GM21360 (cell line): ENCODE measurements at regions not wholly inside any gene's neighbourhood (a gene's known extent, or its start where the extent isn't known, plus 50 kb on each side); places are given as distances from the start of the nearest gene placed in this dataset.

Experiments
- ATAC-seq: cut with Tn5 transposase; IDR thresholded peaks from one replicate; pipeline ENCODE4 v1.9.1; 2021; ENCODE audit warnings: mild to moderate bottlenecking, moderate library complexity; ENCODE audit not compliant: unreplicated experiment

DNA sequence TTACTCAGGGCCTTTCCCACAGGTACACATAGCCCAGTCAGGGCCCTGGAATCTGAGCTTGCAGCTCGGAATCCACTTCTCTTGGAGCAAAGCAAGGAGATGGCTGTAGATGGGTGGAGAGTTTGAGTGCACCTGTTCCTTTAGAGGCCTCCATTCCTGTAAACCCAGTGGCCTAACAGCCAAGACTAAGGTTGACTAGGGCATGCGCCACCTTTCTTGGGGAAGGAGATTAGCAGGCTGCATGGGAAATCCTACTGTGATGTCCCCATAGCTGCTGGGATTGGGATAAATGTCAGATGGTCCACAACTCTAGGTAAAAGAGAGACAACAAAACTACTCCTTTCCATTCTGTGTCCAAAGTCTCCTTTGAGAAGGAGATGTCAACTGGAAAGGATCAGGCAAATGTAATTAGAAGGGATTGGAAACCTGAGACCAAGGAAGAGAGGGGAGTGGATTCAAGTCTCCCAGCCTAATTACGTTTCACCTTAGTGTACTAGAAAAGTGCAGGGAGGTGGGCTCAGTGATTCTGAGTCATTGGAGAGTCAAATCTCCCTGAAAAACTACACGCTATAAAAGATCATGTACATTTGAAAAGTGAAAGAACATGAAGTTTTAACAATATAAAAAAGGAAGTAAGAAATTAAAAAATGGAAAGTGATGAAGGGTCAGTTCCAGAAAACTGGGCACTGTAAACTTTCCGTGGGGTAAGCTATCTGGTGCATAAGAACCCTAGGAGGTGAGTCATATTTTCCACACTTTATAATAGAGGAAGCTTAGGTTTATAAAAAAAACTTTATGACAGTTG is 104.2 kb downstream of the SEC61B start:
- ATAC-seq: no peak

DNA sequence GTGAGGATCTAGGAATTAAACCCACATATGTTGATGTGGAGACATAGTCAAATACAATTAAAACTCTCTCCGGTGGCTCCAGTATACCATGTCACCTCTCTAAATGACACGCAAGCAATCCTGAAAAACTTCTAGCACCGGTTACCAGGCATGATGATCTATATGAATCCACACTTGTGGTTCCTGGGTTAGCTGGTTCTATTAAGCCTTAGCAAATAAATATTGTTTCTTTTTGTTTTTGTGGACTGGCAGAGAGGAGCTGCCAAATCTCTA is 104.8 kb downstream of the SEC61B start:
- no peak for ATAC-seq

DNA sequence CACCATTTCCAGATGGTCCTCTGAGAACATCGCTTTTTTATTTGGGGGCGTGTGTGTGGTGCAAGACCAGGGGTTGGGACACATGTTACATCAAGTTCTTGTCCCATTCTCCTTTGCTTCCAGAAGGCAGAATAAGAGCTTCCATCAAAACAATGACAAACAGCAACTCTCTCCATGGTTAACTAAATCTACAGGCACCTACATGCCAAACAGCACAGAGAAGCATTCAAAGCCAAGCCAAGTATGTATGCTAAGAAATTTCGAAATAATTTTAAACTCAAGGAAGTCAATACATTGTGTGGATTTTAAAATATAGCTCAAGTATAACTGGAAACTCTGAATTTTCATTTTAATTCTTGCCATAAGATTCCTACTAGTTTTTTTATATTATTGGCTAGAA is 105.6 kb downstream of the SEC61B start:
- ATAC-seq: no peak

DNA sequence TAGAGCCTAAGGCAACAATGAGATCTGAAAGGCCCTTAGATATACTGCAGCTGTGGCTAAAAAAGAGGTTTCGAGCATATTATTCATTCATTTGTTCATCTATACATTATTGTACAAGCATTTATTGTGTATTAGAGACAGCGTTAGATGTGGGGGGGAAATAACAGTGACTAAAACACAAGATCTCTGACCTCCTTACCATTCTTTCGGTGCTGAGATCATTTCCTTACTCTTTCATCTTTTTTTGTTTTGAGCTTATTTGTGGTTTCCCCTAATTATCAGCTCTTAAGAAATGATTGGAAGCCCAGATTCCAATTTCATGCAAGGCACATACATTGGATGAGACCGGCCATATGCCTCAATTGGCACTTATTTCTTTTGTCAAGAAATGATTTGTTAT is 113.2 kb downstream of the SEC61B start:
- ATAC-seq: no peak

DNA sequence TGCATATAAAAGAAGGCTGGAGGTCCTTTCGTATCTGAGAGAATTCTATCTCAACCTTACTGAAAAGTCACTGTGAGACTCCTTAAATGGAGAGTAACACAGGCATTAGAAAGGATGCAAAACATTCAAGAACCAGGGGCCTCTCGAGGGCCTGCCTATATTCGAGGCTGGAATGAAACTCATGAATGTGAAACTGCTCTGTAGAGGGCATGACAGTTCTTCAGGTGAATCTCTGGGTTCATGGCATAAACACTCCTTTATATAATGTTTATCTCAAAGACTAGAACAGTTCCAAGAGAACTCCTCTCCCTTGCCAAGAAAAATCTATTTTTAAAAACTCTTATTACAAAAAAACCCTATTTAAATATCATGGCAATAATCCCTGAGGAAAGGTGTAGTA is 113.9 kb downstream of the SEC61B start:
- ATAC-seq: no peak

DNA sequence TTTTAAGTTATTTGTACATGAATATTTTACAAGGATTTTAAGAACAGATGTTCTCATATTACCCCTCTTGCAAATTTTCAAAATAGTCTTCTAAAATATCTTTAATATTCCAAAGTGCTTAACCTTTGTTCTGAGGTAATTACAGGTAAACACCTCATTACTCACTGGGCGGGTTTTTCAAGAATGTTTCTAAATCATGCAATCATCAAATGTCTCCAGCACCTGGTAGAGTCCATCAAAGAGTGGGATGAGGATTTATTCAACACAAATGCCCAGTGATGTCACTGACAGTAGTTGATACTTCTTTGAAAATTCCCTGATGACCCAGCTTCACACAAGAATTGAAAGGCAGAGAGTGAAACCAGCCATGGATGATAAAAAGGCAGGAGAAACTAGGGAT is 114.4 kb downstream of the SEC61B start:
- ATAC-seq: no peak

DNA sequence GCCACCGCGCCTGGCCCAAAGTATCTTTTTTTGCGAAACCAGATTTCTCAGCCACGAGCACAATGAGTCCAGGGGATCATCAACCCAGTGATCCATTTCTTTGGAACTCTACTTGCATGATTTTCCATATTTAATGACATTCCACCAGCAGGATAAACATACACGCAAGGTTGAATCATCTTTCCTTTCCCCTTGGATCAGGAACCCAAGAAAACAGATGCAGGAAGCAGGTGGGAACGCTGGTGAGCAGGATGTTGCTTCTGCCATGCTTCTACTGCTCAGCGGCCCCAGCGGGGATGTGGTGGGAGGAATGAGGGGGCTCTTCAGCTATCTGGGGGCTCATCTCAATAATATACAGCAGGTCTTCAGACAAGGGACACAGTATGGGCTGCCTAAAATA is 118.2 kb downstream of the SEC61B start:
- no peak for ATAC-seq

DNA sequence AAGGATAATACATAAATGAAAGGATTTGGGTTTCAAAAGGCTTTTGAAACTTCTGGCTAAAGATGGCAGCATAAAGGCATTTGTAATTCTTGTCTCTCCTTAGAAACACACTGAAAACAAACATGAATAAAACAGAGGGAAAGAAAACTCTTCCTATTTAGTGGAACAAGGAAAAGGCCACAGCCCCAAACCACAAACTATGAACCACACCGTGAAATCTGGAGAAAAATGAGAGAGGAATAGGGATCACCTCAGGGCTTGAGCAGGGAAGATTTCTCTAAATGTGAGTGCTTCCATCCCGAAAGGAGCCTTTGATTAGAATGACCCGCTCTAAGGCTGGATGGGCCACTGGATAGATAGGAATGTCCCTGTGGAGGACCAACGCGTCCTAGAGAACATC is 119.6 kb downstream of the SEC61B start:
- ATAC-seq: no peak

DNA sequence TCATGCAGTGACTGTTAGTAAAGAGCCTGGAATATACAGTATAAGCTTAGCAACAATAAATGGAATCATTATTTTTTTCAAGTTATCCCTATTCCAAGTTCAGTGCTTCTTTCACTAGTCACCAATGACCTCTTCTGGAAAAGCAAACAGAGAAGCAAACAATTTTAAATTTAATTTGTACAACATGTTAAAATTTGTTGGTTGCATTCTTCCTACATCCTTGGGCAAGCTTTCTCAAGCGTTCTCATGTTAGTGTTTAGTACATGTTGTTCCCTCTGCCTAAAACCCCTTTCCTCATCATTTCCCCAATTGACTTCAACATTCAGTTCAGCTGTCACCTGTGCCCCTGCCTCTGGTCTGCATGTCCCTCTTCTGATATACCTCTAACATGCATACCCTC is 123.4 kb downstream of the SEC61B start:
- no peak for ATAC-seq

DNA sequence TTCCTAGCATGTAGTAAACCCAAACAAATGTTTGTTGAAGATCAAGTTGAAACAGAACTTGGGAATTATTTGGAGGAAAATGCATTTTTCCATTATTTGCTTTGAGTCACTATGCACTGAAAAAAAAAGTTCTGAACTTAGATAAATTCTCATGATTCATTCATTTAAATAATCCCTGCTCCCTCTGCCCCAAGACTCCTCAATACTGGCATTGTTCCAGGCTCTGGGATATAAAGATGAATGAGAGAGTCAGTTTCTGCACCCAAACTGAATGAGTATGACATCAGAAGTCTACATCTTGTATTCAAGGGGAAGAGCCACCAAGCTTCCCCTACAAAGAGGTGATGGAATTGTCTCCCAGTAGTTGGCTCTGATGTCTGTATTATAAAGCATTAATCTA is 123.9 kb downstream of the SEC61B start:
- ATAC-seq: no peak

DNA sequence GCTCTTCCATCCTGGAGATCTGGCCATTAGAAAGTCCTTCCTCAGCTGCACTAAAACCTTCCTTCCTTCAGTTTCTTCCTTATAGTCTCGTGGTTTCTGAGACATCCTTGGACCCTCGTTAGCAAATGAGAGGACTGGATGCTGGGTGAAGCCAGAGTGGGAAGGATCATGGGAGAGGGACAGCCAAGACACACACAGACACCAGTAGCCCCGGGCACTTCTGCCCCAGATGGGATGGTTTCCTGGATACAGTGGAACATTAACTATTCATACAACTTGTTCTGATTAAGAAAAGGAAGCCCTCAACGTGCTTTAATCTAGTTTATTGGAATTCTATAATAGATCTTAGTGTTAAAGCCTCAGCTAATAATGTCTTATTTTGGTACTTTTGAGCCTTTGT is 125.5 kb downstream of the SEC61B start:
- no peak for ATAC-seq

DNA sequence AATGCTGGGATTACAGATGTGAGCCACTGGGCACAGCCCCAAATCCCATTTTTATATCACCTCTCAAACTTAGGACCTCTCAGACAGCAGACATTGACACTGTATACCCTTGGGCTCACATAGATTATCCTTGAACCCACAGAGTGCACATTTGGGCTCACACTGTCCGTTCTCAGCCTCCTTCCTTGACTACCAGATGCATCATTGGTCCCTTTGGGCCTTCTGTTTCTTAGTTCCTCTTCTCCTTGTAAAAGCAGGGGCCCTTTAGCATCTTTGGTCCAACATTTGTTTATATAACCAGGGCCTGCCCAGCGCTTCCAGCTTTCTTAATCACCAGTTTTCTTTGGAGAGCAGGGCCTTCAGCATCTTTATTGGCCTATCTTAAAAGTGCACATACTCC is 126.2 kb downstream of the SEC61B start:
- ATAC-seq: no peak

DNA sequence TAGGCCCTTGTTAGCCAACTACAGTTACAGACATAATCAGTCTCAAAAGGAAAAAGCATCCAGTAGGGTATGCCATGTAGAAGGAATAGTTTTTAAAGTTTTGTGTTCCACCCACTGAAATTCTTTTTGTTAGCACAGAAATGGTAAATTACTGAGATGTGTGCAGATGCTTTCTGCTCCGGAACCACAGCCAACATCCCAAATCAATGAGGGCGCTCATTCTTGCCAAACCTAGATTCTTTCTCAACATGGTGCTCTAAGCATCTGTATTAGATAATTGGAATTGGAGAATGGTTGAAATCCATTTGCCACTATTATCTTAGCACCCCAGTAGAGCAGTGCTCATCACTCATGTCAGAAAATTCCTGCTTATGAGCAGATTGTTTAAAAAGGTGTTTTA is 127.8 kb downstream of the SEC61B start:
- no peak for ATAC-seq

DNA sequence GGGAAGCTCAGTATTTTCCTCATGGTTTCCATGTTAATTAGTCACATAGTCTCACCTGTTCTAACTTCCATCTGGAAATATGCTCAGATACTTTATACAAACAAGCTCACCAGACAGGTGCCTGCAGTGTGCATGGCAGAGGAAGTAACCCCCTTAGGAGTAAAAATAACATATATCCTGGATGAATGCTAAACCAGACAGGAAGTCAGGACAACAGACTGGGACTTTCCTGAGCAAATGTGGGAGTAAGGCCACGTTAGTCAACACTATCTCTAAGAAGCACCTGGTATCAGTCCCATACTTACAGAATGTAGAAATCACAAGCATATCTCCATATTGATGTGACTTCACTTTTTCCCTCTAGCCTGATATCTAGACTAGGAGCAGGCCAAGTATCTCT is 128.4 kb downstream of the SEC61B start:
- no peak for ATAC-seq

DNA sequence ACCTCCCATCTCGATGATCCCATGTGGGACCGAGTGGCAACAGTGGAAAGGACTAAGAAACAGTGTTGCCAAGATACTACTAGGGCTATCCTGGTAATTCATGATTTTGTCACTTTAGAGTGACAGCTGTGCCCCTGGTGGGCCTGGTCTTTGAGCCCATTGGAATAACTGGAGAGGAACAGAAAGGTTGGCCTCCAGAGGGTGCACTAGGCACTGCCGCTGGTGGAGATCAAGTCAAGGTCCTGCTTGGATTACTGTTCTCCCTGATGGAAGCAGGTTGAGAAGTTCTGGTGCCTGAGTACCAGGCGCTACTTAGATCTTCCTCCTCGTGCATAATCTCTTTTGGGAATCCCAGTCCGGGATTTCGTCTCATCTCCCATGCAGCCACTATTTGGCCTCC is 129.6 kb downstream of the SEC61B start:
- no peak for ATAC-seq

DNA sequence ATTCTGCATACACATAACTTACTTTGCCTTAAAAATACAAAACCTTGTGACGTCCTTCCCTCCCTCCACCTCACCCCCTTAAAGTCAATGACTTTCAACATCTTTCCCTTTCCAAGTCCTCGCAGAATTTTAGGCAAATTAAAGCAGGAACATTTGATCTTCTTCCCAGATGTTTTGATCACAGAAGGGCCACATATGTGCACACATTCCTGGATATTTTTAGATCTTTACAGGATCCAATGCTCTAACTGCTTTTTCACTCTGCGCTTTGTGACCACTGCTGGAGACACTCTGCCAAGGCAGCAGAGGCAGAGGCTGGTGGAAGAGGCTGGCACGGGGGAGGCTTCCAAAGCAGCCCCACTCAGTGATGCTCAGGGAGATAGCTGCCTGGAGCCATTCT is 130.7 kb downstream of the SEC61B start:
- ATAC-seq: no peak

DNA sequence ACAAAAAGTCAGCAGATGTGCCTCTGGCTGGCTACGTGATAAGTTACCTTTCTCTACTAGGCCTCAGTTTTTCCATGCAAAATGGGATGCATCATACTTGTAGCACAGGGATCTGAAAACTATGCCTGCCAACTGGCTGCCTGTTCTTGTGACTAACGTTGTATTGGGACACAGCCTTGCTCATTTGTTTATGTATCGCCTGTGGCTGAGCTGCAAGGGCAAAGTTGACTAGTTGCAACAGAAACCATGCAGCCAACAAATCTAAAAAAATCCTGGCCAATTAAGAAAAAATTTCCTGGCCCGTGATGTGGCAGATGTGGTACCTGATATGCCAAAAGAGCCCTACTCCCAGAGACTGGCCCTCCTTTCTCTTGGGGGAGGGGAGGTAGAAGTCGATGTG is 131.3 kb downstream of the SEC61B start:
- no peak for ATAC-seq

DNA sequence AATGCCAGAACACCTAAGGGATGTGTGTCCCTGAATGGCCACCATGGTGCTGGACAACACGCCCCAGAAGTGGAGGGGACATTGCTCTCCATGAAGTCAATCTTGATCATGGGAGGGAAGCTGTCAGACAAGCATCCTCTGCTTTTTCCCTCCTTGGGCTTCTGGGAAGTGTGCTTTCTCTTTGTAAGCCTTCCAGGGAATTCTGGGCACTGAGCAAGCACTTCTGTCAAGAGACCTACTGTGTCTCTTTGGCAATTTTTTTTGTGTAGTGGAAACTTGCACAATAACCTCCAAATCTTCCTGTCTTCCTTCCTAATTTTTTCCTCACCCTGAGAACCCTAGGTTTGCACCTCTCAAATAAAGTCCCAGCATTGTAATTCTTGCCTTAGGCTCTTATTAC is 132.0 kb downstream of the SEC61B start:
- ATAC-seq: no peak

DNA sequence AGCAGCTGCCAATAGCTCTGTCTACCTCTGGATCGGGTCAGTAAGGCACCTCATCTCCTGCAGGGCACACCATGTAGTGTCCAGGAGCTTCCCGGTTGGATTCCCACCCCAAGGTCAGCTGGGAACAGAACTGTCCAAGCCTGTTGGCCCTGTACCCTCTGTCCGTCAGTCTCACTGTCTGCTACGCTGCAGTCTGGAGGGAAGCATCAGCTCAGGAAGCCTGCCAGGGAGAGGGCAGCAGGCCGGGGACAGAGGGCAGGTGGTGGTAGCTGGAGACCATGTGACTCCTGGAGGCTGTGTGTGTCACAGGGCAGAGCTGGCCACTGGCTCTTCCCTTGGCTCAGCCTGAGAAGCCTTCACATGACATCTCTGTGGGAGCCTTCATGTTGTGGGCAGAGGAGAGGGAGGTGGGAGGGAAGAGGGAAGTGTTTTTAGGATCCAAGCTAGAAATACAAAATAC is 134.5 kb downstream of the SEC61B start:
- no peak for ATAC-seq

DNA sequence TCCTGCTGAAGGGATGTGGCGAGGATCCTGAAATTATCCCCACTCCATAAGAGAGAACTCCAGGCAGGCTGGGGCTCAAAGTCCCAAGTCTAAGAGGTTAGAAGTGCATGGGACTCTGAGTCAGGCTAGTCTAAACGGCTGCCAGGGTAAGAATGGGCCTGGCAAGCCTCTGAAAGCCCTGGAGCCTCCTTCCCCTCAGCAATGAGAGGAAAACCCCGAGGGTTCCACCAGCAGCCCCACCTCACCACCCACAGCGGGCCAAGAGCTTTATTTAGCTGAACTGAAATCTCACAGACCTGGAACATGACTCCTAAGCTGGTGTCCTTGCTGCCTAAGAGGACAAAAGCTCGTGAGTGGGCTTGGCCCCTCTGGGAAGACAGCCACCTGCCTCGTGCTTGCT is 135.5 kb downstream of the SEC61B start:
- no peak for ATAC-seq

DNA sequence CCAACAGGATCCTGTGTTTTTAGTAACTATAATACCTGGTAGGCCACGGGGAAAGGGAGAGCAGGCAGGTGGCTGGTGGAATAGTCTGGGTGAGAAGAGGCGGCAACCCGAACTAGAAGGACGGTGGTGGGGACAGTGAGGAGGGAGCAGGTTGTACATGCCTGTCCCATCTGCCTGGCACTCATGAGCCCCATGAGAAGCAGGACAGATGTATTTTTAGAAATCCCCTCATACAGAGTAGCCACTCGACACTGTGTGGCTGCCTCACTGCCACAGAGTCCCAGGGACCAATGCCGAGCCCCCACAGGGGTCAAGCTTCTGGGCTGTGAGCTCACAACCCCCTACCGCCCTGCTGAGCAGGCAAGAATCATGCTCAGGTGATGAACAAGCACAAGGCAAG is 136.6 kb downstream of the SEC61B start:
- ATAC-seq: no peak

DNA sequence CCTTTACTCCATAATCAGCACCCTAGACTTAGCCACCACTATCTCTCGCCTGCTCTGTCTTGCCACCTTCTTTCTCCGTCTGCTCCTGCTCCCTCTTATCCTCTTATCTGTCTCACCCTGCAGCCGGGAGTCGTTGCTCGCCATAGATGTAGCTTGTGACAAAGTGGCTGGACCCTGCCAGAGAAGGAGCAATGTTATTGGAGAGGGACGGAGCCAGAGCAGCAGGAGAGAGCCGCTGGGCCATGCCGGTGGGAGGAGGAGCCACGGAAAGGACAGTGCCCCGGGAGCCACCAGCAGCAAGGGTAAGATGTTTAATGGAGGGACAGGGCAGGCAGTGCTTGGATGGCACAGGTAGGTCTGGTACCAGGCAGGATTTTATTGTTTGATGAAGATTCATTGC is 137.3 kb downstream of the SEC61B start:
- no peak for ATAC-seq

DNA sequence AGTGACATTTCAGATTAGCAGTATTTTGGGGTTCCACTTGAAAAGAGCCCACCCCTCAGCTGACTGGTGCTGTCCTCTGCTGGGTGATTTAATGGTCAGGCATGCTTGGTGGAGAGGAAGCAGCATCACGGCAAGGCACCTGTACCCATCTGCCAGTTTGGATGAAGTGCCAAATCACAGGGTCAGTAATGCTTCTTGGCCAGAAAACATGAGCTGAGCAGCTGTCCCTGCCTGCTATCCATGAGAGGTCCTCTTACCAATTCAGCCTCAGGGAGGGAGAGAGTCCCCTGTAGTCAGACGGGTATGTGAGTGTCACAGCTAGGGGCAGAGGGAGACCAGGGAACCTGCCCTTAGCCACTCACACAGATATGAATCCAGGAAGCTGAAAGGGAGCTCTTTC is 137.9 kb downstream of the SEC61B start:
- ATAC-seq: no peak
